ENCODE measurements at regions not wholly inside any gene's neighbourhood (a gene's known extent, or its start where the extent isn't known, plus 50 kb on each side); places are given as distances from the start of the nearest gene placed in this dataset.

- TF ChIP-seq CTCF (IDR thresholded peaks at IDR 0.05) (no peak), EZH2 (IDR thresholded peaks at IDR 0.05; ENCODE audit: borderline replicate concordance, insufficient read depth, low read depth, low read length, poor library complexity, severe bottlenecking) (no peak)
These were observed 58.5 kb downstream of the PLCE1 start for GRCh38 chr10:94052281-94052680.
